Right lobe of liver (tissue), 6 donors: ENCODE measurements at regions not wholly inside any gene's neighbourhood (a gene's known extent, or its start where the extent isn't known, plus 50 kb on each side); places are given as distances from the start of the nearest gene placed in this dataset.

Experiments
- ATAC-seq, 4 donors: fragments of 200-7000 bp; cut with Tn5 transposase; one replicate each; pipeline ENCODE4 v1.9.1; 2020; ENCODE audit warnings: mild to moderate bottlenecking in 4 of 4, moderate library complexity in 4 of 4
- DNase-seq, 3 donors: peaks; one replicate each; pipeline ENCODE4 v3.0.0-alpha.2; 2020
- H3K27ac ChIP-seq, 3 donors: fragments of 200-600 bp; one replicate each; pipeline ENCODE4 v1.8.0; 2022
- H3K27me3 ChIP-seq, 2 donors: fragments of 200-600 bp; one replicate each; pipeline ENCODE4 v1.8.0; 2022
- H3K36me3 ChIP-seq, 4 donors: fragments of 200-600 bp; sonication (generic) in 1 of 4; one replicate each; pipeline versions ENCODE4 v1.5.1 to v1.8.0; 2017 to 2022; ENCODE audit warnings: control low read depth in 1 of 4
- H3K4me1 ChIP-seq, 4 donors: fragments of 200-600 bp; sonication (generic) in 1 of 4; one replicate each; pipeline versions ENCODE4 v1.5.1 to v1.8.0; 2017 to 2022; ENCODE audit warnings: control low read depth in 1 of 4
- H3K4me3 ChIP-seq, 3 donors: fragments of 200-600 bp; one replicate each; pipeline ENCODE4 v1.8.0; 2022
- H3K9me3 ChIP-seq, 4 donors: fragments of 200-600 bp; sonication (generic) in 1 of 4; one replicate each; pipeline versions ENCODE4 v1.5.1 to v1.8.0; 2017 to 2022; ENCODE audit warnings: control low read depth in 1 of 4
- CTCF ChIP-seq, 4 donors: fragments of 200-600 bp in 3 of 4; fragments of 450-650 bp in 1 of 4; IDR thresholded peaks; one replicate each; pipeline versions ENCODE4 v1.5.1 to v1.8.0; 2016 to 2022; ENCODE audit warnings: antibody characterized with exemption in 4 of 4, mild to moderate bottlenecking in 2 of 4
- POLR2A ChIP-seq: fragments of 450-650 bp; IDR thresholded peaks from one replicate; pipeline ENCODE4 v1.6.1; 2017; ENCODE audit warnings: antibody characterized with exemption, mild to moderate bottlenecking
- WGBS: methylation state at CpG from one replicate; pipeline ENCODE4 v1.1.6; 2018; ENCODE audit warnings: low coverage, low lambda C conversion rate; ENCODE audit not compliant: insufficient coverage; ENCODE audit errors: missing lambda C conversion rate; 5-methylcytosine and 5-hydroxymethylcytosine counted together
- intact Hi-C, 2 donors: fragments of 100-400 bp; cut with DNase I; formaldehyde crosslinking; loops; one replicate each; pipeline versions ENCODE4 v1.11.2 to v1.14.1; 2022
- donor health status: DM: no; HTN: yes; CAD: no.
- donor health status: DM: no; HTN: no; CAD: no.
- donor health status: DM: no; HTN: no; CAD: no.
- donor health status: DM: no; HTN: yes; CAD: no.
- donor health status: DM: no; HTN: yes; CAD: no.

GRCh38 chr11:19398273-19398672 lies 157.5 kb upstream of the E2F8 start:
- no peaks in the 10 kb centered on the region for H3K36me3 ChIP-seq
- 42% methylated on average over 5 of the region's 5 CpGs for WGBS
- H3K27me3 ChIP-seq = no peaks in the 10 kb centered on the region
- no peak overlapping the region for H3K4me3 ChIP-seq
- ATAC-seq = peak; percentile 43 to 58 (median 53)
- no peak for DNase-seq
- intact Hi-C loops = no loop called here
- peaks cover 0 to 23% (median 10%) of the 10 kb centered on the region in 4 donors for H3K4me1 ChIP-seq
- no peaks in the 10 kb centered on the region for H3K9me3 ChIP-seq
- peak overlapping the region in 2 of 3 donors; percentile 27 to 33 for H3K27ac ChIP-seq
- TF ChIP-seq CTCF (IDR thresholded peaks at IDR 0.05) = no peak
- no peak for TF ChIP-seq POLR2A

GRCh38 chr11:19395050-19395449 lies 154.3 kb upstream of the E2F8 start:
- H3K27ac ChIP-seq = no peak overlapping the region
- TF ChIP-seq POLR2A = no peak
- TF ChIP-seq CTCF (IDR thresholded peaks at IDR 0.05) = no peak
- H3K9me3 ChIP-seq = no peaks in the 10 kb centered on the region
- no peak overlapping the region for H3K4me3 ChIP-seq
- ATAC-seq = no peak
- H3K36me3 ChIP-seq = no peaks in the 10 kb centered on the region
- no peaks in the 10 kb centered on the region for H3K27me3 ChIP-seq
- whole genome bisulfite sequencing = no CpG with 5 or more reads among the region's 3 CpGs
- intact Hi-C loops = no loop called here
- DNase-seq = no peak
- H3K4me1 ChIP-seq = peaks cover 0 to 30% (median 14%) of the 10 kb centered on the region in 4 donors

DNA sequence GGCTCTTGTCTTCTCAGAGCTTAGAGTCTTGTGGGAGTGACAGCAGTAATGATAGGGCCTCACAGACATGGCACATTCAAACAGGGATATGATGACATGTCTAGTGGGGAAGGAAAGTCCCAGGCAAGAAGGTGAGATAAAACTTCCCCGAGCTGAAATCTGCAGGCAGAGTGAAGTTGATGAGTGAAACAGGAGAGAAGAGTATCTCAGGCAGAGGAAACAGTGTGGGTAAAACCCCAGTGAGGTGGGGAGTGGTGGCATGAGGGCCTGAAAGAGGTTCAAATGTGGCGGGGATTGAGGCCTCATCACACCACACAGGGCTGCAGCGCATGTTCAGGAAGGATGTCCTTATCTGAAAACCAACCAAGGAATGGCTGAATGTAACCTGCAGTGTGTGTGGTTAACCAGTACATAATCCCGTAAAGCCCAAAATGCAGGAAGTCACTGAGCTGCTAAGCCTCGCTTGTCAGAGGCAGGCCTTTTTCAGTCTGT lies 153.8 kb upstream of the E2F8 start:
- WGBS = 72% methylated on average over 2 of the region's 5 CpGs
- intact Hi-C loops = no loop called here
- TF ChIP-seq POLR2A (no peak), CTCF (IDR thresholded peaks at IDR 0.05) (no peak)

DNA sequence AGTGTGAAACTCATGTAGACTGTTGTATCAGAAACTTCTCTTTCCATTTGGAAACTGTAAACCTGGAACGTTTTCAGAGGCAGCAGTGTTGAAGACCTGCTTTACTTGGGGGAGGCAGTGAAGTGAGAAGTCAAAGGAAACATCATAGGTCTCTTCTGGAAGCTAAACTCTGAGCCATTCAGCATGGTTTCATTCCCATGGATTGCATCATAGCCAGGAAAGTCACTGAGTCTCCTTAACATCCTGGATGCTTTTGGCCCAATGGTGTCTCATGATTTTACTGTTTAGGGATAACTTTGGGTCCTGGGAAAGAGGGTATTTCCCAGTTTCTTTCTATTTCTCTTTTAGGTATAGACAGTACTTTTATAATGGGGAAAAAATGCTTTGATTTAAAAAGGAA lies 153.2 kb upstream of the E2F8 start:
- intact Hi-C loops = no loop called here
- Histone ChIP-seq H3K27ac (no peak overlapping the region), H3K36me3 (no peaks in the 10 kb centered on the region), H3K27me3 (no peaks in the 10 kb centered on the region), H3K4me1 (peaks cover 0 to 28% (median 14%) of the 10 kb centered on the region in 4 donors), H3K9me3 (no peaks in the 10 kb centered on the region), H3K4me3 (no peak overlapping the region)
- no peak for TF ChIP-seq POLR2A
- TF ChIP-seq CTCF (IDR thresholded peaks at IDR 0.05) = no peak
- ATAC-seq (no peak), DNase-seq (no peak)
- 73% methylated on average over 1 of the region's 1 CpG for WGBS

More for the DNA sequence above, 153.8 kb upstream of the E2F8 start:
- Histone ChIP-seq H3K27ac (no peak overlapping the region), H3K9me3 (no peaks in the 10 kb centered on the region), H3K27me3 (no peaks in the 10 kb centered on the region), H3K4me3 (no peak overlapping the region), H3K4me1 (peaks cover 0 to 28% (median 14%) of the 10 kb centered on the region in 4 donors), H3K36me3 (no peaks in the 10 kb centered on the region)
- DNase-seq (no peak), ATAC-seq (no peak)
